ENCODE measurements at regions not wholly inside any gene's neighbourhood (a gene's known extent, or its start where the extent isn't known, plus 50 kb on each side); places are given as distances from the start of the nearest gene placed in this dataset.

- no peak for DNase-seq
- H3K27me3 ChIP-seq (replicated peaks): no peaks in the 10 kb centered on the region
- TF ChIP-seq CTCF (IDR thresholded peaks at IDR 0.05; ENCODE audit: low read depth, low read length, missing control alignments): no peak
- in situ Hi-C loops (cut with HindIII; ENCODE audit: low pct_ligation_motif_present, low sequenced_read_pairs): no loop called here
- H3K4me3 ChIP-seq (ENCODE audit: low read depth, low read length): no peak overlapping the region
- no peak overlapping the region for H3K27ac ChIP-seq
- no peaks in the 10 kb centered on the region for H3K36me3 ChIP-seq (replicated peaks)
Measured at GRCh38 chr2:118333664-118334063, 245.4 kb downstream of the INSIG2 start.

- no peak overlapping the region for H3K4me3 ChIP-seq (ENCODE audit: low read depth, low read length)
- in situ Hi-C loops (cut with HindIII; ENCODE audit: low pct_ligation_motif_present, low sequenced_read_pairs): no loop called here
Measured at GRCh38 chr2:118325321-118325955, 237.2 kb downstream of the INSIG2 start.

GRCh38 chr2:118322406-118322805 lies 234.1 kb downstream of the INSIG2 start:
- Histone ChIP-seq H3K27me3 (replicated peaks) (no peaks in the 10 kb centered on the region), H3K36me3 (replicated peaks) (no peaks in the 10 kb centered on the region), H3K27ac (no peak overlapping the region), H3K4me3 (ENCODE audit: low read depth, low read length) (no peak overlapping the region)
- in situ Hi-C loops (cut with HindIII; ENCODE audit: low pct_ligation_motif_present, low sequenced_read_pairs): no loop called here
- DNase-seq: no peak
- TF ChIP-seq CTCF (IDR thresholded peaks at IDR 0.05; ENCODE audit: low read depth, low read length, missing control alignments): no peak

More at GRCh38 chr2:118325321-118325955, 237.2 kb downstream of the INSIG2 start:
- Histone ChIP-seq H3K27ac (no peak overlapping the region), H3K36me3 (replicated peaks) (no peaks in the 10 kb centered on the region), H3K27me3 (replicated peaks) (no peaks in the 10 kb centered on the region)
- no peak for TF ChIP-seq CTCF (IDR thresholded peaks at IDR 0.05; ENCODE audit: low read depth, low read length, missing control alignments)
- no peak for DNase-seq

GRCh38 chr2:118321432-118322105 lies 233.3 kb downstream of the INSIG2 start:
- no peak for DNase-seq
- Histone ChIP-seq H3K27ac (no peak overlapping the region), H3K27me3 (replicated peaks) (no peaks in the 10 kb centered on the region), H3K36me3 (replicated peaks) (no peaks in the 10 kb centered on the region), H3K4me3 (ENCODE audit: low read depth, low read length) (no peak overlapping the region)
- in situ Hi-C loops (cut with HindIII; ENCODE audit: low pct_ligation_motif_present, low sequenced_read_pairs): no loop called here
- no peak for TF ChIP-seq CTCF (IDR thresholded peaks at IDR 0.05; ENCODE audit: low read depth, low read length, missing control alignments)

GRCh38 chr2:118320658-118321057 lies 232.4 kb downstream of the INSIG2 start:
- Histone ChIP-seq H3K27ac (no peak overlapping the region), H3K4me3 (ENCODE audit: low read depth, low read length) (no peak overlapping the region), H3K36me3 (replicated peaks) (no peaks in the 10 kb centered on the region), H3K27me3 (replicated peaks) (no peaks in the 10 kb centered on the region)
- TF ChIP-seq CTCF (IDR thresholded peaks at IDR 0.05; ENCODE audit: low read depth, low read length, missing control alignments): no peak
- in situ Hi-C loops (cut with HindIII; ENCODE audit: low pct_ligation_motif_present, low sequenced_read_pairs): no loop called here
- no peak for DNase-seq
